Fibroblast of pulmonary artery (primary cell): ENCODE measurements at regions not wholly inside any gene's neighbourhood (a gene's known extent, or its start where the extent isn't known, plus 50 kb on each side); places are given as distances from the start of the nearest gene placed in this dataset.
A peak's percentile ranks its signal among the peaks of the same experiment; 100 is the strongest.

ENCODE experiments used
- DNase-seq: peaks from one replicate; pipeline ENCODE4 v3.0.0-alpha.2; 2010; ENCODE audit warnings: low read depth
- H3K4me3 ChIP-seq: replicated peaks from 2 replicates; pipeline ENCODE4 v1.5.1; 2011; ENCODE audit warnings: low read depth, mild to moderate bottlenecking, control low read depth, low read length, moderate library complexity
- CTCF ChIP-seq: IDR thresholded peaks from 2 replicates; pipeline ENCODE4 v1.5.1; 2011; ENCODE audit warnings: mild to moderate bottlenecking, control low read depth, low read length, inconsistent platforms; ENCODE audit errors: missing control alignments

- H3K4me3 ChIP-seq = no peak overlapping the region
- DNase-seq = no peak
- TF ChIP-seq CTCF = no peak
Observed at GRCh38 chr1:222284466-222284865, 263.4 kb downstream of the HHIPL2 start.

- DNase-seq = peak; percentile 6
- H3K4me3 ChIP-seq = no peak overlapping the region
- TF ChIP-seq CTCF = no peak
Observed at GRCh38 chr1:222283147-222283768, 264.6 kb downstream of the HHIPL2 start.

GRCh38 chr1:222279591-222279990 lies 268.3 kb downstream of the HHIPL2 start:
- TF ChIP-seq CTCF = no peak
- DNase-seq = no peak
- no peak overlapping the region for H3K4me3 ChIP-seq

- no peak for TF ChIP-seq CTCF
- H3K4me3 ChIP-seq = no peak overlapping the region
- DNase-seq = no peak
Observed at GRCh38 chr1:222278501-222278900, 269.4 kb downstream of the HHIPL2 start.

GRCh38 chr1:222275729-222276465 lies 272.0 kb downstream of the HHIPL2 start:
- TF ChIP-seq CTCF = no peak
- no peak overlapping the region for H3K4me3 ChIP-seq
- no peak for DNase-seq

GRCh38 chr1:222275001-222275728 lies 272.7 kb downstream of the HHIPL2 start:
- TF ChIP-seq CTCF = no peak
- no peak for DNase-seq
- H3K4me3 ChIP-seq = no peak overlapping the region
